ENCODE measurements at regions not wholly inside any gene's neighbourhood (a gene's known extent, or its start where the extent isn't known, plus 50 kb on each side); places are given as distances from the start of the nearest gene placed in this dataset.

DNA sequence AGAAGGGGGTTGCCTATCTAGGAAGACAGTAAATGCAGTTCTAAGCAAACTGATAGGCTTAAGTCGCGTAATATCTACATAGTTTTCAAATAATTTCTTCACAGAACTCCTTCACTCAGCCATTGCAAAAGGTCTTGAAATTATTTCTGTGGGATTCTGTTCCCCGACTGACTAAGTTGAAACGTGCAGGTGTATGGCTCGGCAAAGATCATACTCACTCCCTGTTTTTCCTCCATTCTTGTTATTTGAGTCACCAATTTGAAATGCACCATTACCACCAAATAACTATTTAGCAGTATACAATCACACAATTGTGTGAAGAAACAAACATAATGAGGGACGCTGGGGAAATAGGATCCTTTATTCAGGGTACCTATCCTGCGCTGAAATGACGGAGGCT, 771.1 kb downstream of the GATA3 start (continued):
- TF ChIP-seq, protein P1, sequence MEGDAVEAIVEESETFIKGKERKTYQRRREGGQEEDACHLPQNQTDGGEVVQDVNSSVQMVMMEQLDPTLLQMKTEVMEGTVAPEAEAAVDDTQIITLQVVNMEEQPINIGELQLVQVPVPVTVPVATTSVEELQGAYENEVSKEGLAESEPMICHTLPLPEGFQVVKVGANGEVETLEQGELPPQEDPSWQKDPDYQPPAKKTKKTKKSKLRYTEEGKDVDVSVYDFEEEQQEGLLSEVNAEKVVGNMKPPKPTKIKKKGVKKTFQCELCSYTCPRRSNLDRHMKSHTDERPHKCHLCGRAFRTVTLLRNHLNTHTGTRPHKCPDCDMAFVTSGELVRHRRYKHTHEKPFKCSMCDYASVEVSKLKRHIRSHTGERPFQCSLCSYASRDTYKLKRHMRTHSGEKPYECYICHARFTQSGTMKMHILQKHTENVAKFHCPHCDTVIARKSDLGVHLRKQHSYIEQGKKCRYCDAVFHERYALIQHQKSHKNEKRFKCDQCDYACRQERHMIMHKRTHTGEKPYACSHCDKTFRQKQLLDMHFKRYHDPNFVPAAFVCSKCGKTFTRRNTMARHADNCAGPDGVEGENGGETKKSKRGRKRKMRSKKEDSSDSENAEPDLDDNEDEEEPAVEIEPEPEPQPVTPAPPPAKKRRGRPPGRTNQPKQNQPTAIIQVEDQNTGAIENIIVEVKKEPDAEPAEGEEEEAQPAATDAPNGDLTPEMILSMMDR (IDR thresholded peaks at IDR 0.05; ENCODE audit: low read depth, low read length, missing input control): no peak
- no peak for TF ChIP-seq JUND (IDR thresholded peaks at IDR 0.05)
- TF ChIP-seq HNF4A (conservative IDR thresholded peaks at IDR 0.05): no peak

DNA sequence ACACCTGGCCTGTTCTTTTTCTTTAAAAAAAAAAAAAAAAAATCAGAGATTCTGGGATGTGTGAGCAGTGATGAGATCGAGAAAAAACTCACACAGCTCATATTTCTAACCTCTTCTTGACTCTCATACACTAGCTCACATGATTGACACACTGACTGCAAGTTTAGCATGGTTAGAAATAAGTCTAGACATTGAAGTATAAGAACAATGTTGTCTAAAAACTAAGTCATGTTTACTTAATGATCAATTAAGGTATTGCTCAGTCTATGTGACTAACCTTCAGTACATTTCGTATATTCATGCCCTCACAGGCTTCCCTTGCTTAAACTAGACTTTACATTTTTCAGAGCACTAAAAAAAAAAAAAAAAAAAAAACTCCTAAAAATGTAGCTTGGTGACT, 775.1 kb downstream of the GATA3 start:
- TF ChIP-seq, protein P2, sequence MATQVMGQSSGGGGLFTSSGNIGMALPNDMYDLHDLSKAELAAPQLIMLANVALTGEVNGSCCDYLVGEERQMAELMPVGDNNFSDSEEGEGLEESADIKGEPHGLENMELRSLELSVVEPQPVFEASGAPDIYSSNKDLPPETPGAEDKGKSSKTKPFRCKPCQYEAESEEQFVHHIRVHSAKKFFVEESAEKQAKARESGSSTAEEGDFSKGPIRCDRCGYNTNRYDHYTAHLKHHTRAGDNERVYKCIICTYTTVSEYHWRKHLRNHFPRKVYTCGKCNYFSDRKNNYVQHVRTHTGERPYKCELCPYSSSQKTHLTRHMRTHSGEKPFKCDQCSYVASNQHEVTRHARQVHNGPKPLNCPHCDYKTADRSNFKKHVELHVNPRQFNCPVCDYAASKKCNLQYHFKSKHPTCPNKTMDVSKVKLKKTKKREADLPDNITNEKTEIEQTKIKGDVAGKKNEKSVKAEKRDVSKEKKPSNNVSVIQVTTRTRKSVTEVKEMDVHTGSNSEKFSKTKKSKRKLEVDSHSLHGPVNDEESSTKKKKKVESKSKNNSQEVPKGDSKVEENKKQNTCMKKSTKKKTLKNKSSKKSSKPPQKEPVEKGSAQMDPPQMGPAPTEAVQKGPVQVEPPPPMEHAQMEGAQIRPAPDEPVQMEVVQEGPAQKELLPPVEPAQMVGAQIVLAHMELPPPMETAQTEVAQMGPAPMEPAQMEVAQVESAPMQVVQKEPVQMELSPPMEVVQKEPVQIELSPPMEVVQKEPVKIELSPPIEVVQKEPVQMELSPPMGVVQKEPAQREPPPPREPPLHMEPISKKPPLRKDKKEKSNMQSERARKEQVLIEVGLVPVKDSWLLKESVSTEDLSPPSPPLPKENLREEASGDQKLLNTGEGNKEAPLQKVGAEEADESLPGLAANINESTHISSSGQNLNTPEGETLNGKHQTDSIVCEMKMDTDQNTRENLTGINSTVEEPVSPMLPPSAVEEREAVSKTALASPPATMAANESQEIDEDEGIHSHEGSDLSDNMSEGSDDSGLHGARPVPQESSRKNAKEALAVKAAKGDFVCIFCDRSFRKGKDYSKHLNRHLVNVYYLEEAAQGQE (IDR thresholded peaks at IDR 0.05): no peak
- TF ChIP-seq, protein P3, sequence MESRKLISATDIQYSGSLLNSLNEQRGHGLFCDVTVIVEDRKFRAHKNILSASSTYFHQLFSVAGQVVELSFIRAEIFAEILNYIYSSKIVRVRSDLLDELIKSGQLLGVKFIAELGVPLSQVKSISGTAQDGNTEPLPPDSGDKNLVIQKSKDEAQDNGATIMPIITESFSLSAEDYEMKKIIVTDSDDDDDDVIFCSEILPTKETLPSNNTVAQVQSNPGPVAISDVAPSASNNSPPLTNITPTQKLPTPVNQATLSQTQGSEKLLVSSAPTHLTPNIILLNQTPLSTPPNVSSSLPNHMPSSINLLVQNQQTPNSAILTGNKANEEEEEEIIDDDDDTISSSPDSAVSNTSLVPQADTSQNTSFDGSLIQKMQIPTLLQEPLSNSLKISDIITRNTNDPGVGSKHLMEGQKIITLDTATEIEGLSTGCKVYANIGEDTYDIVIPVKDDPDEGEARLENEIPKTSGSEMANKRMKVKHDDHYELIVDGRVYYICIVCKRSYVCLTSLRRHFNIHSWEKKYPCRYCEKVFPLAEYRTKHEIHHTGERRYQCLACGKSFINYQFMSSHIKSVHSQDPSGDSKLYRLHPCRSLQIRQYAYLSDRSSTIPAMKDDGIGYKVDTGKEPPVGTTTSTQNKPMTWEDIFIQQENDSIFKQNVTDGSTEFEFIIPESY (IDR thresholded peaks at IDR 0.05): no peak
- TF ChIP-seq, protein P1 (IDR thresholded peaks at IDR 0.05; ENCODE audit: low read depth, low read length, missing input control): no peak
- TF ChIP-seq FOXA1 (IDR thresholded peaks at IDR 0.05) (no peak), FOXA2 (IDR thresholded peaks at IDR 0.05) (no peak), NR2F2 (IDR thresholded peaks at IDR 0.05) (no peak), GABPA (IDR thresholded peaks at IDR 0.05 in 1 of 2, conservative IDR thresholded peaks at IDR 0.05 in 1 of 2) (no peak), RAD21 (IDR thresholded peaks at IDR 0.05) (no peak), JUND (IDR thresholded peaks at IDR 0.05) (no peak)
- H3K9me3 ChIP-seq (ENCODE audit: control insufficient read depth in 4 of 4, low read length in 3 of 4): no peaks in the 10 kb centered on the region

DNA sequence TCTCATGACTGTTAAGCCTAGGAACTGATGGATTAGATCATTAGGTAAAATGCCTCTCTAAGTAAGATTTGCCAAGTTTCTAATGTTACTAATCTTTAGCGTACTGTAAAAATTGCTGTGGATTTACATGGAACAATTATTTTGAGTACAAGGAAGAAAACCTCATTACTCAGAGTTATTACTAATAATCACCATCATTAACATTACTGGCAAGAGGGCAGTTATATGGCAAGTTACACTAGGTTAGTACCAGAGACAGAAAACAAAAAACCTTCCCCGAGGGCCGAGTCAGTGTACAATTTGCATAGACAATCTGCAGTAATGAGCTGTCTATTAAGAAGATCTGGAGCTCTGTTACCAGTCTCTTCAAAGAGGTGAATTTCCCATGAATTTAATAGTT, 775.6 kb downstream of the GATA3 start:
- WGBS: 80% methylated on average over 3 of the region's 3 CpGs
- Histone ChIP-seq H3K9ac (ENCODE audit: low read depth in 1 of 2, low read length in 2 of 2) (no peak overlapping the region), H3K36me3 (ENCODE audit: control insufficient read depth in 4 of 4, insufficient read depth in 3 of 4, low read depth in 1 of 4, low read length in 3 of 4) (no peaks in the 10 kb centered on the region), H3K4me3 (ENCODE audit: low read depth in 1 of 3, low read length in 3 of 3) (no peak overlapping the region), H3K9me3 (ENCODE audit: control insufficient read depth in 4 of 4, low read length in 3 of 4) (no peaks in the 10 kb centered on the region), H3K27me3 (ENCODE audit: control insufficient read depth in 4 of 4, insufficient read depth in 4 of 4, low read length in 3 of 4) (no peaks in the 10 kb centered on the region), H3K27ac (ENCODE audit: low read depth in 1 of 2, low read length in 2 of 2) (no peak overlapping the region), H3K4me1 (ENCODE audit: control insufficient read depth in 4 of 4, insufficient read depth in 4 of 4, low read length in 3 of 4) (no peaks in the 10 kb centered on the region)
- DNase-seq (ENCODE audit: low spot score): no peak
- TF ChIP-seq JUND (IDR thresholded peaks at IDR 0.05) (no peak), YY1 (IDR thresholded peaks at IDR 0.05) (no peak), FOXA1 (IDR thresholded peaks at IDR 0.05) (no peak), HNF4A (conservative IDR thresholded peaks at IDR 0.05) (no peak), NR2F2 (IDR thresholded peaks at IDR 0.05) (no peak), EGR1 (IDR thresholded peaks at IDR 0.05; ENCODE audit: low read depth in 2 of 2) (no peak), SP1 (IDR thresholded peaks at IDR 0.05) (no peak), HNF4G (IDR thresholded peaks at IDR 0.05) (no peak)
- TF ChIP-seq, protein P4, sequence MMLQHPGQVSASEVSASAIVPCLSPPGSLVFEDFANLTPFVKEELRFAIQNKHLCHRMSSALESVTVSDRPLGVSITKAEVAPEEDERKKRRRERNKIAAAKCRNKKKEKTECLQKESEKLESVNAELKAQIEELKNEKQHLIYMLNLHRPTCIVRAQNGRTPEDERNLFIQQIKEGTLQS (IDR thresholded peaks at IDR 0.05): no peak
- TF ChIP-seq, protein P5, sequence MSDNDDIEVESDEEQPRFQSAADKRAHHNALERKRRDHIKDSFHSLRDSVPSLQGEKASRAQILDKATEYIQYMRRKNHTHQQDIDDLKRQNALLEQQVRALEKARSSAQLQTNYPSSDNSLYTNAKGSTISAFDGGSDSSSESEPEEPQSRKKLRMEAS (IDR thresholded peaks at IDR 0.05): no peak
- TF ChIP-seq, protein P1 (IDR thresholded peaks at IDR 0.05; ENCODE audit: low read depth, low read length, missing input control): no peak

More for the DNA sequence above, 775.1 kb downstream of the GATA3 start:
- 60% methylated on average over 2 of the region's 2 CpGs for WGBS
- H3K27ac ChIP-seq (ENCODE audit: low read depth in 1 of 2, low read length in 2 of 2): no peak overlapping the region
- DNase-seq (ENCODE audit: low spot score): no peak
- H3K9ac ChIP-seq (ENCODE audit: low read depth in 1 of 2, low read length in 2 of 2): no peak overlapping the region
- H3K27me3 ChIP-seq (ENCODE audit: control insufficient read depth in 4 of 4, insufficient read depth in 4 of 4, low read length in 3 of 4): no peaks in the 10 kb centered on the region
- H3K4me3 ChIP-seq (ENCODE audit: low read depth in 1 of 3, low read length in 3 of 3): no peak overlapping the region
- H3K36me3 ChIP-seq (ENCODE audit: control insufficient read depth in 4 of 4, insufficient read depth in 3 of 4, low read depth in 1 of 4, low read length in 3 of 4): no peaks in the 10 kb centered on the region
- H3K4me1 ChIP-seq (ENCODE audit: control insufficient read depth in 4 of 4, insufficient read depth in 4 of 4, low read length in 3 of 4): no peaks in the 10 kb centered on the region
